Endothelial cell of umbilical vein (primary cell): ENCODE measurements at regions not wholly inside any gene's neighbourhood (a gene's known extent, or its start where the extent isn't known, plus 50 kb on each side); places are given as distances from the start of the nearest gene placed in this dataset.

Source experiments
- BruUV-seq: library from RNA; stranded (reverse); fragments of 400-500 nt; replicated peaks from 2 replicates; lab custom pipeline; 2021; lab: Mats Ljungman, UMichigan
- CTCF ChIA-PET: fragments of 300-600, 350-600 bp; sonication (Branson Sonifier 250); formaldehyde crosslinking; loops from one replicate; lab custom pipeline; 2021; ENCODE audit warnings: antibody characterized with exemption, inconsistent platforms; lab: Charles Lee
- POLR2A ChIA-PET: fragments of 300-600, 350-600 bp; sonication (Branson Sonifier 250); formaldehyde crosslinking; loops from one replicate; lab custom pipeline; 2021; ENCODE audit warnings: antibody characterized with exemption, inconsistent platforms; lab: Charles Lee
- DNase-seq: peaks from one replicate; pipeline ENCODE4 v3.0.0-alpha.2; 2011; ENCODE audit warnings: low read depth, low spot score
- FAIRE-seq: peaks from 2 replicates; lab custom pipeline; 2011; peaks lifted over from hg19 to GRCh38; lab: Jason Lieb, UNC
- H2AFZ ChIP-seq: 2 replicates; pipeline ENCODE4 v1.6.0; 2012; ENCODE audit warnings: low read depth, low read length, control low read depth, inconsistent platforms
- H3K27ac ChIP-seq: 2 replicates; pipeline ENCODE4 v1.5.1; 2011; ENCODE audit warnings: low read depth, mild to moderate bottlenecking, control low read depth, low read length, moderate library complexity; ENCODE audit not compliant: insufficient read depth
- H3K27me3 ChIP-seq, 2 experiments: 2 replicates each; pipeline versions ENCODE4 v1.6.0 to v1.6.1; 2011; ENCODE audit warnings: low read length in 2 of 2, mixed read lengths in 1 of 2; ENCODE audit not compliant: control insufficient read depth in 2 of 2, insufficient read depth in 2 of 2
- H3K36me3 ChIP-seq, 2 experiments: 2 replicates in 1 of 2; 3 replicates in 1 of 2; pipeline ENCODE4 v1.5.1; 2011; ENCODE audit warnings: low read length in 2 of 2, mild to moderate bottlenecking in 1 of 2, moderate library complexity in 1 of 2; ENCODE audit not compliant: control insufficient read depth in 2 of 2, insufficient read depth in 2 of 2; ENCODE audit errors: extremely low read depth in 1 of 2
- H3K4me1 ChIP-seq: 3 replicates; pipeline ENCODE4 v1.5.1; 2011; ENCODE audit warnings: mild to moderate bottlenecking, low read length; ENCODE audit not compliant: control insufficient read depth, insufficient read depth; ENCODE audit errors: extremely low read depth
- H3K4me2 ChIP-seq: 2 replicates; pipeline ENCODE4 v1.6.1; 2011; ENCODE audit warnings: low read length, control low read depth, mixed read lengths; ENCODE audit not compliant: insufficient read depth
- H3K4me3 ChIP-seq, 3 experiments: fragments of 200-600 bp in 1 of 3; sonication (generic), shearing (Covaris generic) in 1 of 3; replicated peaks in 1 of 3; 2 replicates each; pipeline ENCODE4 v1.5.1; 2011 to 2016; ENCODE audit warnings: control low read depth in 3 of 3, low read length in 3 of 3, mild to moderate bottlenecking in 2 of 3, inconsistent platforms in 1 of 3, low read depth in 1 of 3, moderate library complexity in 1 of 3; ENCODE audit not compliant: insufficient read depth in 1 of 3
- H3K79me2 ChIP-seq: 2 replicates; pipeline ENCODE4 v1.6.0; 2012; ENCODE audit warnings: low read length, inconsistent platforms; ENCODE audit not compliant: control insufficient read depth, insufficient read depth
- H3K9ac ChIP-seq: replicated peaks from 2 replicates; pipeline ENCODE3; 2011; ENCODE audit warnings: low read length, control low read depth; ENCODE audit not compliant: insufficient read depth; ENCODE audit errors: extremely low read depth
- H3K9me1 ChIP-seq: replicated peaks from 3 replicates; pipeline ENCODE4 v1.6.0; 2011; ENCODE audit warnings: mild to moderate bottlenecking, low read length; ENCODE audit not compliant: control insufficient read depth, insufficient read depth; ENCODE audit errors: extremely low read depth
- H3K9me3 ChIP-seq: replicated peaks from 2 replicates; pipeline ENCODE4 v1.5.1; 2012; ENCODE audit warnings: low read length, inconsistent platforms; ENCODE audit not compliant: control insufficient read depth, insufficient read depth
- H4K20me1 ChIP-seq: replicated peaks from 2 replicates; pipeline ENCODE3; 2011; ENCODE audit warnings: mild to moderate bottlenecking, low read length; ENCODE audit not compliant: control insufficient read depth, insufficient read depth; ENCODE audit errors: extremely low read depth
- CTCF ChIP-seq, 2 donors: IDR thresholded peaks; 1 replicate in 1 of 2; 2 replicates in 1 of 2; pipeline ENCODE4 v1.5.1; 2011; ENCODE audit warnings: low read length in 2 of 2, mild to moderate bottlenecking in 2 of 2, moderate library complexity in 2 of 2, control low read depth in 1 of 2, inconsistent platforms in 1 of 2, low read depth in 1 of 2; ENCODE audit not compliant: insufficient read depth in 1 of 2; ENCODE audit errors: extremely low read depth in 1 of 2
- EZH2 ChIP-seq: IDR thresholded peaks from 2 replicates; pipeline ENCODE4 v1.6.1; 2012; ENCODE audit warnings: borderline replicate concordance, low read depth, mild to moderate bottlenecking, moderate library complexity, low read length, inconsistent platforms; ENCODE audit not compliant: severe bottlenecking
- FOS ChIP-seq: IDR thresholded peaks from 2 replicates; pipeline ENCODE4 v1.6.1; 2011; ENCODE audit warnings: mild to moderate bottlenecking, low read length, moderate library complexity, borderline replicate concordance; ENCODE audit not compliant: insufficient read depth
- GATA2 ChIP-seq: IDR thresholded peaks from 2 replicates; pipeline ENCODE4 v1.7.0; 2011; ENCODE audit warnings: low read depth, mild to moderate bottlenecking, moderate library complexity, mixed read lengths, low read length; ENCODE audit not compliant: insufficient read length, insufficient read depth
- JUN ChIP-seq: IDR thresholded peaks from 2 replicates; pipeline ENCODE4 v1.6.1; 2011; ENCODE audit warnings: borderline replicate concordance, low read depth; ENCODE audit not compliant: insufficient read length, insufficient read depth
- MAX ChIP-seq: IDR thresholded peaks from 2 replicates; pipeline ENCODE4 v1.6.1; 2011; ENCODE audit not compliant: insufficient read depth, insufficient read length
- MYC ChIP-seq: IDR thresholded peaks from one replicate; pipeline ENCODE4 v1.6.1; 2011; ENCODE audit warnings: mild to moderate bottlenecking, low read depth, low read length
- POLR2A ChIP-seq: IDR thresholded peaks from 2 replicates; pipeline ENCODE4 v1.6.1; 2012; ENCODE audit warnings: low read depth, mild to moderate bottlenecking, control low read depth, low read length
- POLR2AphosphoS5 ChIP-seq: IDR thresholded peaks from 2 replicates; pipeline ENCODE4 v1.6.1; 2012; ENCODE audit warnings: low read depth, mild to moderate bottlenecking, control low read depth, low read length, moderate library complexity; ENCODE audit not compliant: insufficient read depth
- dilution Hi-C: fragments of 300-500 bp; cut with MboI; formaldehyde crosslinking; loops from one replicate; pipeline ENCODE4 v1.15.0; 2019; ENCODE audit warnings: low sequenced_read_pairs; ENCODE audit not compliant: extremely low pct_ligation_motif_present
- intact Hi-C: fragments of 100-400 bp; cut with micrococcal nuclease; formaldehyde crosslinking; loops from one replicate; pipeline ENCODE4 v1.10.0; 2022

GRCh38 chr12:62003226-62003625, 257.0 kb upstream of the USP15 start:
- CTCF ChIA-PET: no interaction called here
- Histone ChIP-seq H3K27me3 (no peaks in the 10 kb centered on the region), H3K9me1 (no peaks in the 10 kb centered on the region), H3K4me1 (no peaks in the 10 kb centered on the region), H2AFZ (no peak overlapping the region), H3K79me2 (no peaks in the 10 kb centered on the region), H3K9me3 (no peaks in the 10 kb centered on the region), H3K4me3 (no peak overlapping the region), H3K4me2 (no peak overlapping the region), H4K20me1 (no peaks in the 10 kb centered on the region), H3K27ac (no peak overlapping the region), H3K9ac (no peak overlapping the region), H3K36me3 (no peaks in the 10 kb centered on the region)
- dilution Hi-C loops (no loop called here), intact Hi-C loops (no loop called here)
- no peak for TF ChIP-seq MYC
- TF ChIP-seq EZH2: no peak
- TF ChIP-seq FOS: no peak
- TF ChIP-seq MAX: no peak
- no peak for TF ChIP-seq POLR2A
- TF ChIP-seq POLR2AphosphoS5: no peak
- no peak for TF ChIP-seq CTCF (IDR thresholded peaks at IDR 0.05; ENCODE audit: extremely low read depth in 1 of 2, insufficient read depth in 1 of 2, low read depth in 1 of 2, low read length in 2 of 2)
- no peak for TF ChIP-seq GATA2
- no peak for TF ChIP-seq JUN
- DNase-seq (no peak), FAIRE-seq (no peak)
- no TSS peak for BruUV-seq
- POLR2A ChIA-PET: no interaction called here
